ENCODE measurements at regions not wholly inside any gene's neighbourhood (a gene's known extent, or its start where the extent isn't known, plus 50 kb on each side); places are given as distances from the start of the nearest gene placed in this dataset.

GRCh38 chr2:11923935-11924334, 177.5 kb downstream of the LPIN1 start:
- TF ChIP-seq, protein P1, sequence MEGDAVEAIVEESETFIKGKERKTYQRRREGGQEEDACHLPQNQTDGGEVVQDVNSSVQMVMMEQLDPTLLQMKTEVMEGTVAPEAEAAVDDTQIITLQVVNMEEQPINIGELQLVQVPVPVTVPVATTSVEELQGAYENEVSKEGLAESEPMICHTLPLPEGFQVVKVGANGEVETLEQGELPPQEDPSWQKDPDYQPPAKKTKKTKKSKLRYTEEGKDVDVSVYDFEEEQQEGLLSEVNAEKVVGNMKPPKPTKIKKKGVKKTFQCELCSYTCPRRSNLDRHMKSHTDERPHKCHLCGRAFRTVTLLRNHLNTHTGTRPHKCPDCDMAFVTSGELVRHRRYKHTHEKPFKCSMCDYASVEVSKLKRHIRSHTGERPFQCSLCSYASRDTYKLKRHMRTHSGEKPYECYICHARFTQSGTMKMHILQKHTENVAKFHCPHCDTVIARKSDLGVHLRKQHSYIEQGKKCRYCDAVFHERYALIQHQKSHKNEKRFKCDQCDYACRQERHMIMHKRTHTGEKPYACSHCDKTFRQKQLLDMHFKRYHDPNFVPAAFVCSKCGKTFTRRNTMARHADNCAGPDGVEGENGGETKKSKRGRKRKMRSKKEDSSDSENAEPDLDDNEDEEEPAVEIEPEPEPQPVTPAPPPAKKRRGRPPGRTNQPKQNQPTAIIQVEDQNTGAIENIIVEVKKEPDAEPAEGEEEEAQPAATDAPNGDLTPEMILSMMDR (IDR thresholded peaks at IDR 0.05): no peak
- no peak for TF ChIP-seq POLR2A (IDR thresholded peaks at IDR 0.05)
